HepG2 (cell line): ENCODE measurements at regions not wholly inside any gene's neighbourhood (a gene's known extent, or its start where the extent isn't known, plus 50 kb on each side); places are given as distances from the start of the nearest gene placed in this dataset.

Source experiments
- ATAC-seq: fragments of 200-7000 bp; cut with Tn5 transposase; 3 replicates; pipeline ENCODE4 v1.9.1; 2020; ENCODE audit warnings: mild to moderate bottlenecking, moderate library complexity
- BruUV-seq: library from RNA; stranded (reverse); fragments of 400-500 nt; replicated peaks from 2 replicates; lab custom pipeline; 2021; lab: Mats Ljungman, UMichigan
- CTCF ChIA-PET: fragments of 300-600 bp; formaldehyde crosslinking; extraction: SDS; loops from one replicate; lab custom pipeline; 2021; ENCODE audit warnings: low total read pairs, inconsistent platforms, low intra/inter-chr PET ratio; lab: Yijun Ruan, JAX
- POLR2A ChIA-PET: fragments of 350-600 bp; sonication (Branson Sonifier 250); formaldehyde crosslinking; loops from one replicate; lab custom pipeline; 2020; ENCODE audit warnings: antibody characterized with exemption, inconsistent platforms; lab: Yijun Ruan, JAX
- DNase-seq: peaks from one replicate; pipeline ENCODE4 v3.0.0-alpha.2; 2015; ENCODE audit warnings: low spot score
- FAIRE-seq: peaks from 3 replicates; lab custom pipeline; 2011; peaks lifted over from hg19 to GRCh38; lab: Jason Lieb, UNC
- H2AFZ ChIP-seq: one replicate; pipeline ENCODE4 v1.6.1; 2011; ENCODE audit warnings: low read length, inconsistent platforms
- H3K27ac ChIP-seq: fragments of 300-600 bp; 3 replicates; pipeline ENCODE4 v1.8.0; 2011; ENCODE audit warnings: mixed run types, mild to moderate bottlenecking, mixed read lengths, low read length, inconsistent platforms; ENCODE audit not compliant: insufficient read depth; ENCODE audit errors: extremely low read length
- H3K27me3 ChIP-seq, 2 experiments: fragments of 200-600 bp in 1 of 2; 2 replicates in 1 of 2; 3 replicates in 1 of 2; pipeline versions ENCODE4 v1.6.0 to v1.8.0; 2011; ENCODE audit warnings: low read length in 2 of 2, mild to moderate bottlenecking in 2 of 2, moderate library complexity in 2 of 2, inconsistent platforms in 1 of 2; ENCODE audit not compliant: insufficient read depth in 2 of 2, control insufficient read depth in 1 of 2
- H3K36me3 ChIP-seq, 2 experiments: fragments of 200-600 bp in 1 of 2; replicated peaks in 1 of 2; 2 replicates in 1 of 2; 3 replicates in 1 of 2; pipeline versions ENCODE4 v1.5.1 to v1.8.0; 2011; ENCODE audit warnings: low read length in 2 of 2, inconsistent platforms in 1 of 2; ENCODE audit not compliant: insufficient read depth in 2 of 2, control insufficient read depth in 1 of 2
- H3K4me1 ChIP-seq: 2 replicates; pipeline ENCODE4 v1.5.1; 2012; ENCODE audit warnings: low read length, inconsistent platforms; ENCODE audit not compliant: insufficient read depth
- H3K4me2 ChIP-seq: 2 replicates; pipeline ENCODE4 v1.6.0; 2011; ENCODE audit warnings: low read depth, low read length, inconsistent platforms
- H3K4me3 ChIP-seq, 3 experiments: fragments of 200-600 bp in 1 of 3; sonication (generic), shearing (Covaris generic) in 1 of 3; replicated peaks in 1 of 3; 2 replicates each; pipeline ENCODE4 v1.5.1; 2011 to 2016; ENCODE audit warnings: low read length in 3 of 3, inconsistent platforms in 2 of 3, low read depth in 2 of 3, mild to moderate bottlenecking in 2 of 3, control low read depth in 1 of 3, mixed read lengths in 1 of 3; ENCODE audit not compliant: insufficient read depth in 1 of 3
- H3K79me2 ChIP-seq: one replicate; pipeline ENCODE4 v1.6.1; 2011; ENCODE audit warnings: low read length, inconsistent platforms; ENCODE audit not compliant: insufficient read depth
- H3K9ac ChIP-seq: 2 replicates; pipeline ENCODE4 v1.6.0; 2011; ENCODE audit warnings: mild to moderate bottlenecking, low read depth, low read length, inconsistent platforms; ENCODE audit not compliant: insufficient read depth
- H3K9me3 ChIP-seq: 2 replicates; pipeline ENCODE4 v1.5.1; 2012; ENCODE audit warnings: mild to moderate bottlenecking, low read length
- H4K20me1 ChIP-seq: 2 replicates; pipeline ENCODE4 v1.6.0; 2011; ENCODE audit warnings: inconsistent platforms, mild to moderate bottlenecking, low read length, moderate library complexity; ENCODE audit not compliant: insufficient read depth
- DBP ChIP-seq: sonication (generic); formaldehyde crosslinking; IDR thresholded peaks from 2 replicates; pipeline ENCODE4 v1.4.0; 2020; ENCODE audit warnings: missing genetic modification reagents; ENCODE audit errors: not compliant biosample characterization
- DR1 ChIP-seq: sonication (generic); formaldehyde crosslinking; IDR thresholded peaks from 2 replicates; pipeline ENCODE4 v1.8.0; 2021; ENCODE audit warnings: mild to moderate bottlenecking, missing genetic modification reagents, inconsistent platforms
- FOXA3 ChIP-seq: IDR thresholded peaks from 2 replicates; pipeline ENCODE4 v1.6.1; 2016; ENCODE audit warnings: missing genetic modification reagents, missing compliant biosample characterization
- HDAC1 ChIP-seq: sonication (generic); formaldehyde crosslinking; IDR thresholded peaks from 2 replicates; pipeline ENCODE4 v1.5.1; 2020; ENCODE audit warnings: mild to moderate bottlenecking, missing genetic modification reagents
- MLLT10 ChIP-seq: sonication (generic); formaldehyde crosslinking; IDR thresholded peaks from 2 replicates; pipeline ENCODE4 v1.4.0; 2020; ENCODE audit warnings: missing genetic modification reagents
- MXD1 ChIP-seq: sonication (generic); formaldehyde crosslinking; IDR thresholded peaks from 2 replicates; pipeline ENCODE4 v1.4.0; 2020; ENCODE audit warnings: mild to moderate bottlenecking, missing genetic modification reagents
- PHF21A ChIP-seq: sonication (generic); formaldehyde crosslinking; IDR thresholded peaks from 2 replicates; pipeline ENCODE4 v1.5.0; 2020; ENCODE audit warnings: mild to moderate bottlenecking, missing genetic modification reagents
- SNAPC5 ChIP-seq: sonication (generic); formaldehyde crosslinking; IDR thresholded peaks from 2 replicates; pipeline ENCODE4 v1.8.1; 2023; ENCODE audit warnings: mild to moderate bottlenecking, missing genetic modification reagents, borderline replicate concordance
- SRSF9 ChIP-seq: fragments of 200-400 bp; formaldehyde crosslinking; IDR thresholded peaks from 2 replicates; pipeline ENCODE4 v1.6.1; 2018; ENCODE audit warnings: borderline replicate concordance, mild to moderate bottlenecking, low read depth, low read length; ENCODE audit not compliant: insufficient read depth, poor library complexity, severe bottlenecking
- ZMYM2 ChIP-seq: sonication (generic); formaldehyde crosslinking; IDR thresholded peaks from 2 replicates; pipeline ENCODE4 v1.8.0; 2022; ENCODE audit warnings: mild to moderate bottlenecking, missing genetic modification reagents
- ZNF18 ChIP-seq: sonication (generic); formaldehyde crosslinking; IDR thresholded peaks from 2 replicates; pipeline ENCODE4 v1.8.0; 2022; ENCODE audit warnings: mild to moderate bottlenecking, missing genetic modification reagents; ENCODE audit not compliant: insufficient replicate concordance
- ZNF280B ChIP-seq: sonication (generic); formaldehyde crosslinking; IDR thresholded peaks from 2 replicates; pipeline ENCODE4 v1.5.0; 2020; ENCODE audit warnings: missing genetic modification reagents, mild to moderate bottlenecking, borderline replicate concordance
- ZNF503 ChIP-seq: sonication (generic); formaldehyde crosslinking; IDR thresholded peaks from 2 replicates; pipeline ENCODE4 v1.4.0; 2020; ENCODE audit warnings: missing genetic modification reagents
- ZNF562 ChIP-seq: sonication (generic); formaldehyde crosslinking; IDR thresholded peaks from 2 replicates; pipeline ENCODE4 v1.8.0; 2022; ENCODE audit warnings: missing genetic modification reagents, borderline replicate concordance
- ZNF781 ChIP-seq: sonication (generic); formaldehyde crosslinking; IDR thresholded peaks from 2 replicates; pipeline ENCODE4 v1.5.1; 2020; ENCODE audit warnings: borderline replicate concordance, mild to moderate bottlenecking, missing genetic modification reagents; ENCODE audit errors: not compliant biosample characterization
- WGBS: methylation state at CpG from one replicate; pipeline ENCODE4 v1.1.6; 2017; ENCODE audit warnings: low lambda C conversion rate; 5-methylcytosine and 5-hydroxymethylcytosine counted together
- in situ Hi-C: cut with HindIII; loops from 2 replicates; pipeline ENCODE4 v1.10.0; 2017; ENCODE audit warnings: low pct_unique_long_range_greater_than_20kb; ENCODE audit not compliant: extremely low pct_ligation_motif_present
- intact Hi-C: fragments of 100-400 bp; cut with micrococcal nuclease; formaldehyde crosslinking; loops from one replicate; pipeline ENCODE4 v1.10.0; 2022; ENCODE audit not compliant: unreplicated experiment

- POLR2A ChIA-PET: no interaction called here
- in situ Hi-C loops: no loop called here
- DNase-seq: no peak
- H4K20me1 ChIP-seq: no peaks in the 10 kb centered on the region
- H3K36me3 ChIP-seq: no peaks in the 10 kb centered on the region
- no peak overlapping the region for H3K4me3 ChIP-seq
- no peak overlapping the region for H3K4me2 ChIP-seq
- TF ChIP-seq ZNF562 (CRISPR knock-in tag) (no peak), ZNF781 (no peak), ZMYM2 (CRISPR knock-in tag) (no peak), FOXA3 (CRISPR knock-in tag) (no peak), ZNF503 (CRISPR knock-in tag) (no peak), MXD1 (CRISPR knock-in tag) (no peak), SNAPC5 (CRISPR knock-in tag) (no peak), SRSF9 (no peak), ZNF280B (no peak), DR1 (no peak), MLLT10 (no peak), DBP (CRISPR knock-in tag) (no peak), HDAC1 (CRISPR knock-in tag) (no peak), ZNF18 (CRISPR knock-in tag) (no peak), PHF21A (CRISPR knock-in tag) (no peak)
- TF ChIP-seq, all 625 proteins: peak for 0
- ATAC-seq (no peak), FAIRE-seq (no peak)
- Histone ChIP-seq H3K79me2 (no peaks in the 10 kb centered on the region), H3K9me3 (no peaks in the 10 kb centered on the region), H3K27me3 (no peaks in the 10 kb centered on the region), H3K9ac (no peak overlapping the region), H2AFZ (no peak overlapping the region), H3K27ac (no peak overlapping the region), H3K4me1 (no peaks in the 10 kb centered on the region)
- intact Hi-C loops: no loop called here
- CTCF ChIA-PET: no interaction called here
- WGBS: 5% methylated on average over 2 of the region's 2 CpGs
- BruUV-seq: no TSS peak
Measured at GRCh38 chr7:123259759-123260158, 60.0 kb upstream of the SLC13A1 start.
